GM21619 (cell line): ENCODE measurements at regions not wholly inside any gene's neighbourhood (a gene's known extent, or its start where the extent isn't known, plus 50 kb on each side); places are given as distances from the start of the nearest gene placed in this dataset.
"Not testable (repeated sequence)": the region's sequence is repeated elsewhere in the genome, so short reads cannot be mapped to it uniquely, and the experiment has no call there.

Source experiments
- ATAC-seq: cut with Tn5 transposase; IDR thresholded peaks from one replicate; pipeline ENCODE4 v1.9.1; 2021; ENCODE audit not compliant: unreplicated experiment

DNA sequence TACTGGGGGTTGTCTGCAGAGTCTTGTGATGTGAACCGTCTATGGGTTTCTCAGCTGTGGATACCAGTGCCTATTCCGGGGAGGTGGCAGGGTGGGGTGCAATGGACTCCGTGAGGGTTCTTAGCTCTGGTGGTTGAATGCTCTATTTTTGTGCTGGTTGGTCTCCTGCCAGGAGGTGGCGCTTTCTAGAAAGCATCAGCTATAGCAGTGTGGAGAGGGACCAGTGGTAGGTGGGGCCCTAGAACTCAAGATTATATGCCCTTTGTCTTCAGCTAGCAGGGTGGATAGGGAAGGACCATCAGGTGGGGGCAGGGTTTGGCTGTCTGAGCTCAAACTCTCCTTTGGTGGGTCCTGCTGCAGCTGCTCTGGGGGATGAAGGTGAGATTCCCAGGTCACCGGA is 127.3 kb upstream of the PLD5 start:
- no peak for ATAC-seq

DNA sequence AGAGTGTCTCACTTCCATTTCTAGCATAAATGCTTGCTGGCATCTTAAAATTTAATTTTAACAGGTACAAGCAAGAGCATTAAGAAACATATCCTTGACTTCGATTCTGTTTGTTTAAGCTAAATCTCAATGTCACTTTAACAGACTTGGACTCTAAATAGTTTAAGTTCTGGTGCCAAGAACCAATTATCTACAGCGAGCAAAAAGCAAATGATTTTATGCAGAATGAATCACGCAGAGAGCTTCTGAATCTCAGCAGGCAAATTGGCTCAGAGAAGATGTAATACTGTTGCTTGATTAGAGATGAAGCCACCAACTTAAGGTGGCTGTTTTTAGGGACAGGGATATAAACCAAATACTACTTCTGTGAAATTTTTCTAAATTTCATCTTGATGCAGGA is 117.0 kb upstream of the PLD5 start:
- no peak for ATAC-seq

DNA sequence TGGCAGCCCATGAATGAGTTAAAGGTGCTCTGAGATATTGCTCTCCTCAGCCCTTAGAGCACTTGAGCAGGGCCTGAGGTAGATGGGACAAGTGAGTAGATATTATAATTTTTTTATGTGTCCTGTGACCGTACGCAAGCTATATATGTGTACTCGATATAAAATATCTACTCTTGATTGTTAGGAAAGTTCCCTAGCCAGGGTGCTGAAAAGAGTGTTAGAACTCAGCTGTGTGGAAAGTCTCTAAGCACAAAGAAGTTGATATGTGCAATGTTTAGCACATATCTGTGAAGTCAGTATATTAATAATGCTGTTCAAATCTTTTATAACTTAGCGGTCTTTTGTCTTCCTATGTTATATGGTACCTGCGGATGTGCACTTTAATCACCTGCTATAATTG is 114.6 kb upstream of the PLD5 start:
- ATAC-seq = no peak

DNA sequence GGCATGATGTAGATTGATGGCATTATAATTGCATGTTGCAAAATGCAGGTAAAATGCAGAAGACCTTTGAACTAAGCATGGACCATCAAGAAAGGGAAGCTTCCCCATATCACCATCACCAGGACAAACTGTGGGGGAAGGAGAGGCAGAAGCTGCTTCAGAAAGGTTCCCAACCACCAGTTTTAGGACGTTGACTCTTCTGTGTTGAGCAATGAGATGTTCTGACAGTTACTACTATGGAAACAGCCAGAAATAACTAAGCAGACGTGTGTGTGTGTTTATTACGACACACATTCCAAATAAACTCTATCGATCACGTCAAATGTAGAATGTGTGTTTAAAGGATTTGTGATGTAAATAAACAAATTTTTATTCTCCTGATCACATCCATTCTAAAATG is 110.2 kb upstream of the PLD5 start:
- ATAC-seq = no peak

DNA sequence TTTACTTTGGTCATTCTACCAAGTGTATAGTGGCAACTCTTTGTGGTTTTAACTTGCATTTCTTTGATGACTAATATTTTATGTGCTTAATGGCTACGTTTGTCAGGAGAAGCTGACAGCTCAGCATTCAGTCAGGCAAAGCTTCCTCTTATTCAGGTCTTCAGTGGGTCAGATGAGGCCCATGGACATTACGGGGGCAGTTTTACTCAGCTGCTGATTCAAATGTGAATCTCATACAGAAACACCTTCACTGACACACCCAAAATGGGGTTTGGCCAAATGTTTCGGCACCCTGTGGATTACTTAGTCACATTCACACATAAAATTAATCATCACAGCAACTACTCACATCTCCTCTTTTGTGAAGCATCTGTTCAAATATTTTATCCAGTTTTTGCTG is 104.9 kb upstream of the PLD5 start:
- ATAC-seq = no peak

DNA sequence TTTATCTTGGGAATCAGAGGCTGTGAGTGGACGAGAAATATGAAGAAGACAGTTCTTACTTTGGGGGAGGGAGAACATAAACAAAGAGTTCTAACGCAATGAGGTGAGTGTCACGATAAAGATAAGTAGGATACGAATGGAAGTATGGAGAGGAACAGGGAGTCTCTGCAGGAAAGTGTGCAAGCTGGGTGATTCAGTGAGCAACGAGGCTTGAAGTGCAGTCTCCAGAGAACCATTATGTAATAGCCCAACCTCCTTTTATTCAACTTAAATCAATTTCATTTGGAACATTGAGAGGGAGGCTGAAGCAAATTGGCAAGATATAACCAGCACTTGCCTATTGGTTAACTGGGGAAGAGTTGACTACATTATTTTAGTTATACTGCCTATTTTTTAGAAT is 99.3 kb upstream of the PLD5 start:
- ATAC-seq = no peak

DNA sequence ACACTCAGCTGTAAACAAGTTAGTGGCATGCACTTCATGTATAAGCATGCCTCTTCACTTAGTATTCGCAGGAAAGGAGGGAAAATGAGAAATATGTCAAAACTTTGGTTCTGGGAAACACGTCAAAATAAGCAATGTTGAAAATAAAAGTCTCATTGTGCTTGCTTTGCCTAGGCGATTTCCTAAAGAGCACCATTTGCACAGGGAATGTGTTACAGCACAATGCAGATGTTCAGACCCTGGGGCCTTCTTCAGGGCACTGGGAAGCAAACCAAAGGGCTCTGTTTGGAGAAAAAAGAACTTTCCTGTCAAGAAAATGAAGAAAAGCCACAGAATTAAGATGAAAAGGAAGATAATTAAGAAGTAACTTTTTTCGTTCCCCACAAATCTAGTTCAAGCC is 98.6 kb upstream of the PLD5 start:
- no peak for ATAC-seq

DNA sequence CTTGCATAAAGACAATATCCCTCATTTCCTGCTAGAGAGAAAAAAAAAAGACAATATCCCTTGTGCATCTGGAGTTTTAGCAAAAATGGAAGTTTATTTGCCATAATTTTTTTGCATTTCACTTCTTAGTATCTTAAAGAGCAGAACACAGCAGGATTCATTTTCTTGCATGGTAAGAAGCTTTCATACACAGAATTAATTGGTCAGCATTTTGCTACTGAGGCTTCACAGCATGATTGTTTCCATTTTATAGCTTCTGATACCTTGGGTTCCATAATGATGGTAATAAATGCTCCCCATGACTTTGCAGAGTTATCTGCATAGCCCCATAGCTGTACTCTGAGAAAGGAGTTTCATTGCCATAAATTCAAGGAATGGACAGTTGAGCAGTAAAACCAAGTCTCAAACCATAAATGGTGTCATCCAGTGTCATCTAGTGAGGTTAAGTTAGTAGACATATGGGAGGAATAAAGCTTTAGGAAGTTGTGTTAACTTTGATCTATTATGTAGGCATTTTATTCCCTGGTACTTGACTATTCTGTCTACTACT is 88.8 kb upstream of the PLD5 start:
- no peak for ATAC-seq

DNA sequence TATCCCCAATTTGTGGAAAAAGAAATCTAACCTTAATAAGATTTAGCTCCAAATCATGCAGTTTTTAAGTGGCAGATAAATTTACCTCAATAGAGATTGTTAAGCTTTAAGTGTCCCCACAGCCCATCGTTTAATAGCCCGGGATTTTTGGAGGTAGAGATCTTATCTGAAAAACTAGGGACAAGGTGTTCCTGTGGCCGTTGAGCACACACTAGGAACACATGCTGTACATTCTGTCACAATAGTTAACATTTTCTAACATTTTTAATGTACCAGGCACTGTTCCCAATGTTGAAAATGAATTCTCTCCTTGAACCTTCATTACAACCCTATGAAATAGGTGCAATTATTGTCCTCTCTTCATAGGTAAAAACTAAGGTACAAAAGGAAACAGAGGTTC is 85.7 kb upstream of the PLD5 start:
- no peak for ATAC-seq

DNA sequence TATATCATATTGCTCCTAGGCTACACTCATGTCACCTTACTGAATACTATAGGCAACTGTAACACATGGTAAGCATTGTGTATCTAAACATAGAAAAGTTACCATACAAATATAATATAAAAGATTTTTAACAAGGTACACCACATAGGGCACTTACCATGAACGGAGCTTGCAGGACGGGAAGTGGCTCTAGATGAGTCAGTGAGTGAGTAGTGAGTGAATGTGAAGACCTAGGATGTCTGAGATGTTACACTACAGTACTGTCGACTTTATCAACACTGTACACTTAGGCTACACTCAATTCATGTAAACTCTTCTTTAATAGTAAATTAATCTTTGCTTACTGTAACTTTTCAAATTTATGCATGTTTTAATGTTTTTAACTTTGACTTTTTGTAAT is 81.0 kb upstream of the PLD5 start:
- no peak for ATAC-seq

DNA sequence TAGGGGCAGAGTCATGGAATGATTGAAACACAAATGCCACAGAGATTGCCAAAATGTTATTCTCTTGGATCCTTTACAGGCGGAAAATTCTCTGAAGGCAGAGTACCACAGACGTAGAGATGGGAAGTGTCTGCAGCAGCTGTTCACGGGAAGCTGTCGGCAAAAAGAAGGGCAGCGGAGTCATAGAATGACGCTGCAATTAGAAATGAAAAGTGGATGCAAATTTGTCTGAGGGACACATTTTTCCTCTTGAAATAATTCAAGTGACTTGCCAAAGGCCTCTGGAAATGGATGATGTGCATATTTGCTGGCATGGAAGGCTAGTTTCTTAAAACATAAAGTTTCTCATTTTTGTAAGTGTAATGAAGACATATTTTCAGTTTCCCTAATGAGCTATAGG is 77.5 kb upstream of the PLD5 start:
- ATAC-seq = no peak

DNA sequence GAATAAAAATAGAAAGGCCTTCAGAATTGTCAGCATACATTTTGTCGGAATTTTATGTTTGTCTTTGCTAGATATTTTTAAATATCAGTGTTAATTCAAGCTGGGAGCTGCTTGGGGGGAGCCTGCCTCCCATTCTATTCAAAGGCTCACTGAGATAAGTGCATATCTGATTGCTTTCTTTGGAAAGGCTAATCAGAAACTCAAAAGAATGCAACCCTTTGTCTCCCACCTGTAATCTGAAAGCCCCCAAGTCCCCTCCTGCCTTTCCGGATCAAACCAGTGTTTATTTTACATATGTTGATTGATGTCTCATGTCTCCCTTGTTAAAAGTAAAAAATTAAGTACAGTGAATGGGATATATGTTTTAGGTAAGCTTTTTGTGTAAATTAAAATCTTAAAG is 69.3 kb upstream of the PLD5 start:
- ATAC-seq = not testable (repeated sequence)

DNA sequence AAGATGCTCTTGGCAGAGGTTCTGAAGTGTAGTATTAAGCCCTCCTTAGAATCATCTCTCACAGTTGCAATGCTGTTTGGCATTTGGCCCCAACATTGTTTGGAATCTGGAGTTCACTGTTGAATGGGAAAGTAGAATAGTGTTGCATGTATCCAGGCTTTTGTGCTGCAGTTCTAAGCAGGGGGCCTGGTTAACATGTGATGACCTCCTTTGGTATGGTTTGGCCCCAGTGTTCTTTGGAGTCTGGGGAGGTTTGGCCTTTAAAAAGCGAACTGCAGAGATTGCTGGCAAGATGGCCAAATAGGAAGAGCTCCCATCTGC is 61.8 kb upstream of the PLD5 start:
- no peak for ATAC-seq

DNA sequence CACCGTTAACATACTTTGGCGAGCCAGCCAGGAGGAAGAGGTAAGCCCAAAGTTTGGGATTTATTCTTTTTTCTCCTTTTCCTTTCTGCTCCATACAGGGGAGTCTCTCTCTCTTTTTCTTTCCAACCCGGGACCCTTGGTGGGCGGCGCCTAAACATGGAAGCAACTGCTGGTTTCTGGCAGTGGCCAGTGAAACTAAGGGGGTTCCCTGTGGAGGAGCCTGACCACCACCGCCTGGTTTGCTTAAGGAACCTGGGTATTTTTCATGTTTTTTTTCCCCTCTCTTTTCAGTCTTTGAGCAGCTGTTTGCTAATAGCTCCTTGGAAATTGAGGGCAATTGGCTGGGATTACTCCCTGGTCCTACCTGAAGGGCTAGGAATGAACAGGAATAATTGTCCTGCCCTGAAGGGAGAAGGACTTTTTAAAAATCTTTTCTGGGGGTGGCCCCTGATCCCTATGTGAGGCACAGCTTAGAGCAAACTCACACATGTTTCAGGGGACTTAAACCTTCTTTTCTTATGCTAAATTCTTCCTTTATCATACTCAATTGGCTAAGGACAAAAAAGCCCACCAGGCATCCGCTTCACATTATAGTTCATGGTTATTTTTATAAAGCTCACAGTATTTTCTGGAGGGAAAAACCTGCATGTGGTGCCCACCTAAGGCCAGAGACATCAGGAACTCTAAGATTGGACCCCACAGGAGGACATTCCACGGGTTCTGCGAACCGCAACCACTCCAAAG is 61.3 kb upstream of the PLD5 start:
- no peak for ATAC-seq

DNA sequence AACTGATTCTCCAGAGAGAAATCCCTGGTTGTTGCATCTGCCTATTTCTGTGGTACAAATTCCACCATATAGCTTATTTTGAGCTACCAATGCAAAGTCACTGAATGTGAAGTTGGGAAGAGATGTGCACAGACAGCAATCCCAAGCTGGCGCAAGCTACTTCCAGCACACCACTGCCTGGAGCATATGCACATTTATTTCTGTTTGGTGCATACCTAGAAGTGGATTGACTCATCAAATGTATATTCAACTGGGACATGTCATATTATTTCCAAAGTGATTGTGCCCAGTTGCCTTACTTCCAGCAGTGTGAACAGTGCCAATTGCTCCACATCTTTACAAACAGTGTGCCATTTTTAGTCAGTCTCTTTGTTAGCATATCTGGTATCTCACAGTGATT is 58.2 kb upstream of the PLD5 start:
- no peak for ATAC-seq

DNA sequence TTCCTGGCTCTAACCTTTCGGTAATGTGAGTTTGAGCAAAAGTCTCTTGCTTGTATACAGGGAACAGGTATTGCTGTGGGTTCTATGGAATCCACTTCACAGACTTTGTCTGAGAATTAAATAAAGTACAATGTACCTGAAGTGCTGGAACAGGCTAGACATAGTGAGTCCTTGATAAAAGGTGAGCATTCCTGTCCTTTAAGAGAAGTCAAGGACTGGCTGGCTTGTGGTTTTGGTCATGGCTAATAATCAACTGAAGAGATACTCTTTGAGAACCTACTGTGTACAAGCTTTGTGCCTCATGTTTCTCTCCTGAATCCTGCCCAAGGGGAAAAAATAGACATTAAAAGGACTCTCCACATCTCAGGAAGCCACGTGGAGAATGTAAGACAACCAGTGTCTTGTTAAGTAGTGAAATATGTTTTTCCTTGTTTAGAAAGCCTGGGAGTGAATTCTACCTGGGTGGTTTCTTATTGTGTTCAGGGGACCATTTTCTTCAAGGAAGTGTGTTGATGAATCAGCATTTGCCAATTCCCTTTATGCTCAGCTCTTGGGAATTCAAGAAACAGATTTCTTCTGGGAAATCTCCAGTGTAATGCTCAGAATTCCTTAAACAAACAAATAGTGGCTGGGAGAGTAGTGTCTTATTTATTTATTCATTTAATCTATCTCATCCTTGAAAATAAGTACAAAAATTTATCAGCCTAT is 55.2 kb upstream of the PLD5 start:
- ATAC-seq = no peak
